SK-N-MC (cell line): ENCODE measurements at regions not wholly inside any gene's neighbourhood (a gene's known extent, or its start where the extent isn't known, plus 50 kb on each side); places are given as distances from the start of the nearest gene placed in this dataset.

Experiments used
- DNase-seq: peaks from one replicate; pipeline ENCODE4 v3.0.0-alpha.2; 2011; ENCODE audit warnings: low read depth, low spot score
- H3K27ac ChIP-seq: fragments of 200-600 bp; sonication (generic); 2 replicates; pipeline ENCODE4 v1.5.1; 2016; ENCODE audit warnings: mixed run types
- H3K36me3 ChIP-seq: fragments of 200-600 bp; sonication (generic); 2 replicates; pipeline ENCODE4 v1.6.1; 2017; ENCODE audit warnings: antibody characterized with exemption, low read length, mixed read lengths; ENCODE audit not compliant: insufficient read depth
- H3K4me3 ChIP-seq: fragments of 200-600 bp; sonication (generic); 2 replicates; pipeline ENCODE4 v1.5.1; 2016
- H3K9ac ChIP-seq: fragments of 200-600 bp; sonication (generic); 2 replicates; pipeline ENCODE4 v1.8.0; 2017; ENCODE audit warnings: mixed run types, mixed read lengths; ENCODE audit not compliant: insufficient read length
- H3K9me3 ChIP-seq: fragments of 200-600 bp; sonication (generic); 2 replicates; pipeline ENCODE4 v1.6.1; 2017; ENCODE audit warnings: low read depth, mild to moderate bottlenecking, antibody characterized with exemption, low read length, moderate library complexity, mixed read lengths
- EZH2 ChIP-seq: fragments of 200-600 bp; sonication (generic); IDR thresholded peaks from one replicate; pipeline ENCODE4 v1.6.1; 2017; ENCODE audit warnings: antibody characterized with exemption
- FOXP2 ChIP-seq: optimal IDR thresholded peaks from 2 replicates; pipeline ENCODE3; 2011; ENCODE audit warnings: mild to moderate bottlenecking, moderate library complexity; ENCODE audit not compliant: insufficient read depth; ENCODE audit errors: extremely low read length, control extremely low read depth
- POLR2AphosphoS5 ChIP-seq: IDR thresholded peaks from 2 replicates; pipeline ENCODE4 v1.6.1; 2012; ENCODE audit warnings: mild to moderate bottlenecking, low read depth, low read length, borderline replicate concordance

GRCh38 chr5:74409166-74409706, 231.3 kb downstream of the ENC1 start:
- Histone ChIP-seq H3K9me3 (no peaks in the 10 kb centered on the region), H3K27ac (no peak overlapping the region), H3K4me3 (no peak overlapping the region), H3K9ac (no peak overlapping the region), H3K36me3 (no peaks in the 10 kb centered on the region)
- DNase-seq = no peak
- no peak for TF ChIP-seq FOXP2
- TF ChIP-seq POLR2AphosphoS5 = no peak
- no peak for TF ChIP-seq EZH2

- Histone ChIP-seq H3K27ac (no peak overlapping the region), H3K4me3 (no peak overlapping the region), H3K36me3 (no peaks in the 10 kb centered on the region), H3K9ac (no peak overlapping the region), H3K9me3 (no peaks in the 10 kb centered on the region)
- no peak for TF ChIP-seq EZH2
- TF ChIP-seq FOXP2 = no peak
- no peak for TF ChIP-seq POLR2AphosphoS5
- DNase-seq = no peak
Measured at GRCh38 chr5:74408150-74409043, 232.1 kb downstream of the ENC1 start.

GRCh38 chr5:74407701-74408100, 232.8 kb downstream of the ENC1 start:
- no peak for DNase-seq
- Histone ChIP-seq H3K9ac (no peak overlapping the region), H3K27ac (no peak overlapping the region), H3K36me3 (no peaks in the 10 kb centered on the region), H3K9me3 (no peaks in the 10 kb centered on the region), H3K4me3 (no peak overlapping the region)
- TF ChIP-seq POLR2AphosphoS5 (no peak), FOXP2 (no peak), EZH2 (no peak)

- H3K9ac ChIP-seq = no peak overlapping the region
- TF ChIP-seq POLR2AphosphoS5 (no peak), EZH2 (no peak), FOXP2 (no peak)
- H3K4me3 ChIP-seq = no peak overlapping the region
- no peak for DNase-seq
- no peak overlapping the region for H3K27ac ChIP-seq
- H3K9me3 ChIP-seq = no peaks in the 10 kb centered on the region
- H3K36me3 ChIP-seq = no peaks in the 10 kb centered on the region
Measured at GRCh38 chr5:74406844-74407243, 233.7 kb downstream of the ENC1 start.

GRCh38 chr5:74405593-74405992, 234.9 kb downstream of the ENC1 start:
- Histone ChIP-seq H3K4me3 (no peak overlapping the region), H3K27ac (no peak overlapping the region)

DNA sequence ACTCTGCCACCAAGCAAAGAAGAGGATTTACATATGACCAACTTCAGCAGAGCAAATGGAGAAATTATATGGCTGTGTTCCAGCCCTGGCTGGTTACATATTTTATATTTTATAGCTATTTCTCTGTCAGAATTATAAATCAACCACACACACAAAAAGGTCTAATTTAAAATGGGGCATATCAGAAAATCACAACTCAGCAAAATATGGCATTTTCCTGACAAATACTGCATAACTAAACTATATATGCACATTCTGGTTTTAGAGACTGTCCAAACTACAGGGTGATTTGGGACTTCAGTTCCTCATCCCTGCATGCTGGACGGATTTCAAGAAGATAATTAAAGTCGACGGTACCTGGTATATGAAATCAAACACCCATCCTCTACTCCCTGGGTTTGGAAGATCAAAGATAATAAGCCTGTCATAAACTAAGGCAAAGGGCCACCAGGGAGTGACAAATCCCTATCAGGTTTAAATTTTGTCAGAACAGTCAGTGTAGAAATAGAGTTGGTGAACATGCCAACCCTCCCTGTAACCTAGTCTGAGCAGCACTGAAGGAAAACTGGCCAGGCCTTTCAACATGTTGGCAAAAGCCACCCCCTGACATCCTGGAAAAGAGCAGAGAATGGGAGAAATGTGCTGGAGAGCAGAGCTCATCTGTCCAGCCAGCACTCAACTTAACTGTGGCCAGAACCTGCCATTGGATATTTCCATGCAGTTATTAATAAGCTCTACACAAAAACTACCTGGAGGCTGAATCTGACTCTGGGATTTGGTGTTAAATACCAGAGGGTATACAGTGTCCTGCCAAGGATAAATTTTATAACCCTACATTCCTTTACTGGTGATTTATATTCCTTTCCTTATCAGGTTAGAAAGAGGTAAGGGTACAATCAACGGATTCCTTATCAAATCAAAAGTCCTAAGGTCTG, 235.7 kb downstream of the ENC1 start:
- Histone ChIP-seq H3K36me3 (no peaks in the 10 kb centered on the region), H3K9me3 (no peaks in the 10 kb centered on the region), H3K9ac (no peak overlapping the region), H3K4me3 (peak overlapping the region; percentile 14; the same call in 1 of the 2 replicates), H3K27ac (peak overlapping the region; percentile 10; the same call in 1 of the 2 replicates)
- peak; percentile 61 for DNase-seq
- TF ChIP-seq POLR2AphosphoS5 (no peak; the same call in 1 of the 2 replicates), EZH2 (no peak), FOXP2 (no peak)

More at GRCh38 chr5:74405593-74405992, 234.9 kb downstream of the ENC1 start:
- Histone ChIP-seq H3K36me3 (no peaks in the 10 kb centered on the region), H3K9ac (no peak overlapping the region), H3K9me3 (no peaks in the 10 kb centered on the region)
- no peak for TF ChIP-seq POLR2AphosphoS5
- TF ChIP-seq FOXP2 = no peak
- no peak for TF ChIP-seq EZH2
- DNase-seq = no peak

- DNase-seq = no peak
- Histone ChIP-seq H3K36me3 (no peaks in the 10 kb centered on the region), H3K4me3 (no peak overlapping the region), H3K9ac (no peak overlapping the region), H3K9me3 (no peaks in the 10 kb centered on the region), H3K27ac (no peak overlapping the region)
- no peak for TF ChIP-seq FOXP2
- no peak for TF ChIP-seq POLR2AphosphoS5
- no peak for TF ChIP-seq EZH2
Measured at GRCh38 chr5:74403771-74404170, 236.8 kb downstream of the ENC1 start.

DNA sequence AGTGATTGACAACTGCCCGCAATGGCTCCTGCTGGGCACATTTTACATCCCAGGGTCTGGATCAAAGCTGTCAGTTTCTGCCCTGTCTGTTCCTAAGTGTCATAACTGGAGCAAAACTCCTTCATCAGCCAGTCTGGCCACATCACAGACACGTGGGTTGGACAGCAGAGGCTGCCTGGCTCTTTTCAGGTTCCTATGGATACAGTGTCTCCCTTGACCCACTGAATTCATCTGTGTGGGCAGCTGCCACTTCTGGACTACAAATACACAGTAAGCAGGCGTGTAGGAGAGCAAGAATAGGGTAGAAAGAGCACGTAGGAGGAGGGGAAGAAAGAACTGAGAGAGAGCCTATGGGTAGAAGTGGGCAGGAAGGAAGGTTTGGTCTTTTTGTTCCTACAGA, 238.0 kb downstream of the ENC1 start:
- no peak for DNase-seq
- no peak for TF ChIP-seq POLR2AphosphoS5
- no peak for TF ChIP-seq EZH2
- TF ChIP-seq FOXP2 = no peak
- H3K9me3 ChIP-seq = no peaks in the 10 kb centered on the region
- H3K4me3 ChIP-seq = no peak overlapping the region
- H3K36me3 ChIP-seq = no peaks in the 10 kb centered on the region
- H3K27ac ChIP-seq = no peak overlapping the region
- H3K9ac ChIP-seq = no peak overlapping the region
